Natural killer cell (primary cell): ENCODE measurements at regions not wholly inside any gene's neighbourhood (a gene's known extent, or its start where the extent isn't known, plus 50 kb on each side); places are given as distances from the start of the nearest gene placed in this dataset.

Experiments used
- ATAC-seq, 3 donors: fragments of 150-1000 bp in 2 of 3; fragments of 200-7000 bp in 1 of 3; cut with Tn5 transposase; 1 replicate in 1 of 3; 2 replicates in 2 of 3; pipeline ENCODE4 v1.10.0; 2021; ENCODE audit warnings: mild to moderate bottlenecking in 2 of 3, moderate library complexity in 2 of 3
- DNase-seq, 2 donors: peaks; one replicate each; pipeline versions ENCODE4 v3.0.0 to v3.0.0-alpha.2; 2013 to 2021; ENCODE audit warnings: mixed read lengths in 1 of 2
- H3K27ac ChIP-seq: one replicate; pipeline ENCODE4 v1.5.1; 2013; ENCODE audit warnings: mild to moderate bottlenecking, low read length
- H3K27me3 ChIP-seq: one replicate; pipeline ENCODE4 v1.6.1; 2013; ENCODE audit warnings: low read length; ENCODE audit not compliant: control insufficient read depth, insufficient read depth
- H3K36me3 ChIP-seq: one replicate; pipeline ENCODE4 v1.6.1; 2013; ENCODE audit warnings: low read length; ENCODE audit not compliant: control insufficient read depth, insufficient read depth
- H3K4me1 ChIP-seq: one replicate; pipeline ENCODE4 v1.6.1; 2013; ENCODE audit warnings: low read length; ENCODE audit not compliant: control insufficient read depth, insufficient read depth
- H3K4me3 ChIP-seq: one replicate; pipeline ENCODE4 v1.5.1; 2013; ENCODE audit warnings: low read length
- H3K9me3 ChIP-seq: one replicate; pipeline ENCODE4 v1.6.1; 2013; ENCODE audit warnings: low read length; ENCODE audit not compliant: control insufficient read depth, insufficient read depth
- H3K27ac Mint-ChIP-seq, 2 donors: one replicate each; pipeline ENCODE4 v1.8.0; 2022; ENCODE audit warnings: mild to moderate bottlenecking in 2 of 2, mixed read lengths in 2 of 2, moderate library complexity in 1 of 2
- H3K27me3 Mint-ChIP-seq, 2 donors: one replicate each; pipeline ENCODE4 v1.8.0; 2022; ENCODE audit warnings: low read depth in 2 of 2, mixed read lengths in 2 of 2
- H3K36me3 Mint-ChIP-seq: one replicate; pipeline ENCODE4 v1.8.0; 2022; ENCODE audit warnings: mixed read lengths
- H3K4me1 Mint-ChIP-seq, 2 donors: one replicate each; pipeline ENCODE4 v1.8.0; 2022; ENCODE audit warnings: mixed read lengths in 2 of 2
- H3K4me3 Mint-ChIP-seq: one replicate; pipeline ENCODE4 v1.8.0; 2022; ENCODE audit warnings: mild to moderate bottlenecking, moderate library complexity, mixed read lengths
- H3K9me3 Mint-ChIP-seq, 2 donors: one replicate each; pipeline ENCODE4 v1.8.0; 2022; ENCODE audit warnings: mixed read lengths in 2 of 2
- WGBS: methylation state at CpG from one replicate; pipeline ENCODE4 v1.1.7; 2013; ENCODE audit warnings: missing lambda C conversion rate; ENCODE audit not compliant: insufficient coverage; 5-methylcytosine and 5-hydroxymethylcytosine counted together
- intact Hi-C: fragments of 100-400 bp; cut with micrococcal nuclease; formaldehyde crosslinking; loops from one replicate; pipeline ENCODE4 v1.14.2; 2022
- TF ChIP-seq, protein P1 (sequence below): fragments of 200-600 bp; IDR thresholded peaks from one replicate; pipeline ENCODE4 v1.8.0; 2022; ENCODE audit warnings: antibody characterized with exemption

DNA sequence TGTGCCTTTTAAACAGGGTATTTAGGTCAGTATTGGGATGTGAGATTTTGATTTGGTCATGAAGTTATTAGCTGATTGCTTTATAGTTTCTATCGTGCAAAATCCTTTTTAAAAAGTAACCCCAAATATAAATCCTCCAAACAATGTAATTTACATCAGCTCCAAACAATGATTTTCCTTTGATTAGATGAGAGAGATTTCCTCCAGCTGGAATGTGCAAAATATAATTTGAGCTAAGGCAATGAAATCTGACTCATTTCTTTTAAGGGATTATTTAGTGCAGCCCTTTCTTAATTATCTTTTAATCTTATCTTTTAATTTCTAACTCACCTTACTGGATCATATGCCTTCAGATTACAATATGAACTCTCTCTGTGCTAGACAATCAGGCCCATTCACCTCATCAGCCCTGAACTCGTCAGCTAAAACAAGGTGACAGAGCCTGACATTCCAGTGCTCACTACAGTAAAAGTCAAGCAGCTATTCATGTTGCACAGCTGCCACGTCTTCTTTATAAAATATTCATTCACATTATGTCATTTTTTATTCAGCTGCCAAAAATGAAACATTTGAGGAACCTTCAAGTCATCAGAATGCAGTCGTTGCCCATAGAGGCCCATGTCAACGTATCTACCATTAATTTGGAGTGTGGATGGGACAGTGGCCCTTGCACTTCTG lies 440.1 kb downstream of the CBLN4 start:
- ATAC-seq (no peak), DNase-seq (no peak)
- Mint-ChIP-seq H3K9me3 (peaks cover 12 to 15% of the 10 kb centered on the region in 2 donors), H3K4me3 (no peak overlapping the region), H3K27me3 (no peaks in the 10 kb centered on the region), H3K36me3 (peaks cover 7% of the 10 kb centered on the region), H3K27ac (no peak overlapping the region), H3K4me1 (no peaks in the 10 kb centered on the region)
- Histone ChIP-seq H3K36me3 (no peaks in the 10 kb centered on the region), H3K27ac (no peak overlapping the region), H3K4me1 (no peaks in the 10 kb centered on the region), H3K9me3 (no peaks in the 10 kb centered on the region), H3K27me3 (no peaks in the 10 kb centered on the region), H3K4me3 (no peak overlapping the region)
- 57% methylated on average over 4 of the region's 5 CpGs for WGBS
- intact Hi-C loops: no loop called here
- TF ChIP-seq, protein P1, sequence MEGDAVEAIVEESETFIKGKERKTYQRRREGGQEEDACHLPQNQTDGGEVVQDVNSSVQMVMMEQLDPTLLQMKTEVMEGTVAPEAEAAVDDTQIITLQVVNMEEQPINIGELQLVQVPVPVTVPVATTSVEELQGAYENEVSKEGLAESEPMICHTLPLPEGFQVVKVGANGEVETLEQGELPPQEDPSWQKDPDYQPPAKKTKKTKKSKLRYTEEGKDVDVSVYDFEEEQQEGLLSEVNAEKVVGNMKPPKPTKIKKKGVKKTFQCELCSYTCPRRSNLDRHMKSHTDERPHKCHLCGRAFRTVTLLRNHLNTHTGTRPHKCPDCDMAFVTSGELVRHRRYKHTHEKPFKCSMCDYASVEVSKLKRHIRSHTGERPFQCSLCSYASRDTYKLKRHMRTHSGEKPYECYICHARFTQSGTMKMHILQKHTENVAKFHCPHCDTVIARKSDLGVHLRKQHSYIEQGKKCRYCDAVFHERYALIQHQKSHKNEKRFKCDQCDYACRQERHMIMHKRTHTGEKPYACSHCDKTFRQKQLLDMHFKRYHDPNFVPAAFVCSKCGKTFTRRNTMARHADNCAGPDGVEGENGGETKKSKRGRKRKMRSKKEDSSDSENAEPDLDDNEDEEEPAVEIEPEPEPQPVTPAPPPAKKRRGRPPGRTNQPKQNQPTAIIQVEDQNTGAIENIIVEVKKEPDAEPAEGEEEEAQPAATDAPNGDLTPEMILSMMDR: no peak

DNA sequence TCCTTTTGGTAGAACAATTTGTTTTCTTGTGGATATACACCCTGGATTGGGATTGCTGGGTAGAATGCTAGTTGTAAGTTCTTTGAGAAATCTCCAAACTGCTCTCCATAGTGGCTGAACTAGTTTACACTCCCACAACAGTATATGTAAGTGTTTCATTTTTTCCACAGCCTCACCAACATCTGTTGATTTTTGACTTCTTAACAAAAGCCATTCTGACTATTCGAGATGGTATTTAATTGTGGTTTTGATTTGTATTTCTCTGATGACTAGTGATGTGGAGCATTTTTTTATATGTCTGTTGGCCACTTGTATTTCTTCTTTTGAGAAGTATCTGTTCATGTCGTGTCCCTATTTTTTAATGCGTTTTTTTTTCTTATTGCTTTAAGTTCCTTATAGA lies 444.1 kb downstream of the CBLN4 start:
- H3K4me3 ChIP-seq: no peak overlapping the region
- TF ChIP-seq, protein P1: no peak
- no CpG with 5 or more reads among the region's 3 CpGs for WGBS

DNA sequence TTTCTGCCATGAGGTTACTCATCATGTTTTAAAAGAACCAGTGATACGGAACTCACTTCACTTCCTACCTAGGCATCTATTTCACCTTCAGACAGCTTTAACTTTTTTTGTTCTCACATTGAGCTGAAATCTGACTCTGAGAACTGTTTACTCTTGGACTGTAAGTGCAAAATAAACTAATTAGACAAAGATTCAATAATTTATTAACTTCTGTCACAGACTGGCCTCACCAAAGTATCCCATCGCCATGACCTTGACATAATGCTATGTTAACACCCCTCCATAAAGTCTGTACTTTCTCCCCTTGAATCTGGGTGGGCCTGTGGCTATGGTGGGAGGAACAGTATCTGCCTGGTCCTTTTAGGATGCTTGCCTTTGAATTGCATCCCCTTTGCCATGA lies 448.1 kb downstream of the CBLN4 start:
- no peak overlapping the region for H3K4me3 ChIP-seq
- no peaks in the 10 kb centered on the region for H3K27me3 ChIP-seq
- no peak for DNase-seq
- H3K9me3 ChIP-seq: no peaks in the 10 kb centered on the region
- 73% methylated on average over 2 of the region's 2 CpGs for WGBS
- Mint-ChIP-seq H3K4me3 (no peak overlapping the region), H3K27ac (no peak overlapping the region), H3K9me3 (peaks cover 14 to 17% of the 10 kb centered on the region in 2 donors), H3K36me3 (no peaks in the 10 kb centered on the region), H3K4me1 (no peaks in the 10 kb centered on the region), H3K27me3 (no peaks in the 10 kb centered on the region)
- no peak for ATAC-seq
- H3K36me3 ChIP-seq: no peaks in the 10 kb centered on the region
- intact Hi-C loops: no loop called here
- TF ChIP-seq, protein P1: no peak
- H3K27ac ChIP-seq: no peak overlapping the region
- no peaks in the 10 kb centered on the region for H3K4me1 ChIP-seq

More for the DNA sequence above, 444.1 kb downstream of the CBLN4 start:
- DNase-seq: no peak
- H3K4me1 ChIP-seq: no peaks in the 10 kb centered on the region
- Mint-ChIP-seq H3K27ac (no peak overlapping the region), H3K9me3 (peaks cover 14 to 15% of the 10 kb centered on the region in 2 donors), H3K27me3 (no peaks in the 10 kb centered on the region), H3K4me1 (no peaks in the 10 kb centered on the region), H3K36me3 (peaks cover 7% of the 10 kb centered on the region), H3K4me3 (no peak overlapping the region)
- H3K9me3 ChIP-seq: no peaks in the 10 kb centered on the region
- no peak for ATAC-seq
- intact Hi-C loops: no loop called here
- no peaks in the 10 kb centered on the region for H3K36me3 ChIP-seq
- H3K27me3 ChIP-seq: no peaks in the 10 kb centered on the region
- H3K27ac ChIP-seq: no peak overlapping the region

DNA sequence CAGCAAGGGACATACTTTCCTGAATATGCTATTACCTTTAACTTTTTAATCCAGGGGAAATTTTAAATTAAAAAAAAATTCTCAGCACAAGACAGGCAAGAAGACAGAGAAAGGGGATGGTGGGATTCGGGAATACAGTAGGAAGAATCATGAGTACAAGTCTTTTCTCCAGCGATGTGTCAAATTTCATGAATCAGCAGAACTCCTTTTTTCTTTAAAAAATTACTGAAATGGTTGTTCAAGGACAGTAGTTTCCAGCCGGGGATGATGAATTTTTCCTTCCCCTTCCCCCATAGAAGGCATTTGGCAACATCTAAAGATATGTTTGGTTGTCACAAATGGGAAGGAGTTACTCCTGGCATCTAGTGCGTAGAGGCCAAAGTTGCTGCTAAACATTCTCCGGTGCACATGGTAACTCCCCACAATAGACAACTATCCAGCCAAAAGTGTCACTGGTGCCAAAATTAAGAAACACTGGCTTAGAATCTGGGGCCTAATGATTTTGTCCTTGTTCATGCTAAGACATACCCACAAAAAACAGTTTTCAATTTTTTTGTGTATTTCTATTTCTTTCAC lies 450.2 kb downstream of the CBLN4 start:
- intact Hi-C loops: no loop called here
- H3K36me3 Mint-ChIP-seq: no peaks in the 10 kb centered on the region
- H3K4me3 Mint-ChIP-seq: no peak overlapping the region
- Histone ChIP-seq H3K9me3 (no peaks in the 10 kb centered on the region), H3K4me3 (no peak overlapping the region), H3K4me1 (no peaks in the 10 kb centered on the region), H3K27me3 (no peaks in the 10 kb centered on the region), H3K36me3 (no peaks in the 10 kb centered on the region), H3K27ac (no peak overlapping the region)
- H3K9me3 Mint-ChIP-seq: peaks cover 14 to 23% of the 10 kb centered on the region in 2 donors
- no peaks in the 10 kb centered on the region for H3K4me1 Mint-ChIP-seq
- 94% methylated on average over 4 of the region's 5 CpGs for WGBS
- H3K27ac Mint-ChIP-seq: no peak overlapping the region
- TF ChIP-seq, protein P1: no peak
- ATAC-seq (no peak), DNase-seq (no peak)
- no peaks in the 10 kb centered on the region for H3K27me3 Mint-ChIP-seq
